ENCODE measurements at regions not wholly inside any gene's neighbourhood (a gene's known extent, or its start where the extent isn't known, plus 50 kb on each side); places are given as distances from the start of the nearest gene placed in this dataset.

DNA sequence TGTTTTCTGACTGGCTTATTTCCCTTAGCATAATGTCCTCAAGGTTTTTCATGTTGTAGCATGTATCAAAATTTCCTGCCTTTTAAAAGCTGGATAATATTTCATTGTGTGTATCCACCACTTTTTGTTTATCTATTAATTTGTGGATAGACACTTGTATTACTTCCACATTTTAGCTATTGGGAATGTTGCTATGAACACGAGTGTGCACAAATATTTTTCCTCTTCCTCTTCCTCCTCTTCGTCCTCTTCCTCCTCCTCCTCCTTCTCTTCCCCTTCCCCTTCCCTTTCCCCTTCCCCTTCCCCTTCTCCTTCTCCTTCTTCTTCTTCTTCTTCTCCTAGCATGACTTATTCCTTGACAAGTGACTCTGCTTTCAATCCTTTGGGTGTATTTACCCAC, 51.2 kb upstream of the KL start:
- no peak for TF ChIP-seq POLR2A (IDR thresholded peaks at IDR 0.05; ENCODE audit: low read depth, low read length)
- no peak for TF ChIP-seq POLR2AphosphoS5 (IDR thresholded peaks at IDR 0.05; ENCODE audit: low read depth, low read length)

All from GM12892 (cell line).